Lower leg skin (tissue), 3 donors: ENCODE measurements at regions not wholly inside any gene's neighbourhood (a gene's known extent, or its start where the extent isn't known, plus 50 kb on each side); places are given as distances from the start of the nearest gene placed in this dataset.

Experiments
- CTCF ChIP-seq, 3 donors: fragments of 450-650 bp; IDR thresholded peaks; one replicate each; pipeline ENCODE4 v1.5.1; 2016; ENCODE audit warnings: antibody characterized with exemption in 3 of 3, mild to moderate bottlenecking in 3 of 3, moderate library complexity in 2 of 3
- POLR2A ChIP-seq, 2 donors: fragments of 450-650 bp; IDR thresholded peaks; one replicate each; pipeline ENCODE4 v1.6.1; 2016 to 2017; ENCODE audit warnings: antibody characterized with exemption in 2 of 2, mild to moderate bottlenecking in 1 of 2, moderate library complexity in 1 of 2

- TF ChIP-seq CTCF (IDR thresholded peaks at IDR 0.05) (no peak), POLR2A (IDR thresholded peaks at IDR 0.05) (no peak)
Observed at GRCh38 chr20:24892522-24892921, 56.5 kb upstream of the CST7 start.
